ENCODE measurements at regions not wholly inside any gene's neighbourhood (a gene's known extent, or its start where the extent isn't known, plus 50 kb on each side); places are given as distances from the start of the nearest gene placed in this dataset.

GRCh38 chr2:56014046-56014730 is 90.6 kb upstream of the EFEMP1 start:
- no peak for TF ChIP-seq EP300 (IDR thresholded peaks at IDR 0.05)
- TF ChIP-seq CTCF (IDR thresholded peaks at IDR 0.05) = no peak
